Aorta (tissue), 5 donors: ENCODE measurements at regions not wholly inside any gene's neighbourhood (a gene's known extent, or its start where the extent isn't known, plus 50 kb on each side); places are given as distances from the start of the nearest gene placed in this dataset.

ENCODE experiments used
- ATAC-seq: fragments of 200-7000 bp; cut with Tn5 transposase; one replicate; pipeline ENCODE4 v1.9.1; 2022; ENCODE audit warnings: moderate library complexity; ENCODE audit not compliant: low FRiP score
- DNase-seq, 2 donors: peaks; one replicate each; pipeline ENCODE4 v3.0.0-alpha.2; 2020
- H3K27ac ChIP-seq, 2 donors: one replicate each; pipeline ENCODE4 v1.5.1; 2013; ENCODE audit warnings: low read length in 2 of 2, mild to moderate bottlenecking in 2 of 2, moderate library complexity in 2 of 2, control low read depth in 1 of 2, inconsistent platforms in 1 of 2, low read depth in 1 of 2
- H3K27me3 ChIP-seq, 2 donors: one replicate each; pipeline ENCODE4 v1.6.1; 2013; ENCODE audit warnings: control low read depth in 1 of 2, low read length in 1 of 2, mild to moderate bottlenecking in 1 of 2, moderate library complexity in 1 of 2; ENCODE audit not compliant: insufficient read depth in 2 of 2, control insufficient read depth in 1 of 2
- H3K36me3 ChIP-seq, 2 donors: one replicate each; pipeline ENCODE4 v1.6.1; 2013; ENCODE audit warnings: control low read depth in 1 of 2, low read length in 1 of 2, mild to moderate bottlenecking in 1 of 2; ENCODE audit not compliant: insufficient read depth in 2 of 2, control insufficient read depth in 1 of 2
- H3K4me1 ChIP-seq, 2 donors: one replicate each; pipeline ENCODE4 v1.6.1; 2013; ENCODE audit warnings: low read length in 2 of 2, control low read depth in 1 of 2, mild to moderate bottlenecking in 1 of 2, moderate library complexity in 1 of 2; ENCODE audit not compliant: insufficient read depth in 2 of 2, control insufficient read depth in 1 of 2
- H3K4me3 ChIP-seq, 2 donors: one replicate each; pipeline ENCODE4 v1.5.1; 2013; ENCODE audit warnings: low read length in 2 of 2, control low read depth in 1 of 2, mild to moderate bottlenecking in 1 of 2
- H3K9me3 ChIP-seq: one replicate; pipeline ENCODE4 v1.6.1; 2013; ENCODE audit warnings: mild to moderate bottlenecking, low read length; ENCODE audit not compliant: control insufficient read depth
- WGBS, 2 donors: extraction: QIAGEN DNeasy Blood & Tissue Kit; methylation state at CpG; one replicate each; pipeline ENCODE4 v1.1.7; 2013; 5-methylcytosine and 5-hydroxymethylcytosine counted together
- intact Hi-C, 2 donors: fragments of 100-400 bp; cut with DNase I; formaldehyde crosslinking; loops; one replicate each; pipeline versions ENCODE4 v1.14.2 to v1.15.0; 2022
- donor health status: healthy with polysubstance abuse.
- donor health status: Bipolar disorder and iron deficiency.
- donor health status: DM: no; HTN: no; CAD: no.
- donor health status: DM: no; HTN: no; CAD: no.
- donor health status: DM: yes; HTN: yes; CAD: no.

GRCh38 chr18:2448565-2449151 is 122.6 kb downstream of the METTL4 start:
- no peak overlapping the region for H3K4me3 ChIP-seq
- DNase-seq: no peak
- H3K27ac ChIP-seq: no peak overlapping the region
- no peak for ATAC-seq
- intact Hi-C loops: no loop called here
- WGBS, 2 donors: 53 to 55% methylated on average over 2 of the region's 2 CpGs
- no peaks in the 10 kb centered on the region for H3K4me1 ChIP-seq
- H3K36me3 ChIP-seq: no peaks in the 10 kb centered on the region
- no peaks in the 10 kb centered on the region for H3K9me3 ChIP-seq
- no peaks in the 10 kb centered on the region for H3K27me3 ChIP-seq

- H3K9me3 ChIP-seq: peaks cover 1% of the 10 kb centered on the region
- no peak overlapping the region for H3K27ac ChIP-seq
- intact Hi-C loops: no loop called here
- no peak overlapping the region for H3K4me3 ChIP-seq
- 91 to 93% methylated on average over 1 of the region's 1 CpG for WGBS, 2 donors
- H3K27me3 ChIP-seq: no peaks in the 10 kb centered on the region
- no peak for DNase-seq
- H3K36me3 ChIP-seq: no peaks in the 10 kb centered on the region
- no peak for ATAC-seq
- no peaks in the 10 kb centered on the region for H3K4me1 ChIP-seq
These were observed 119.7 kb downstream of the METTL4 start for GRCh38 chr18:2451556-2451955.

GRCh38 chr18:2459886-2460285 is 111.4 kb downstream of the METTL4 start:
- intact Hi-C loops: no loop called here
- 84 to 90% methylated on average over 2 of the region's 2 CpGs for WGBS, 2 donors

GRCh38 chr18:2466978-2467377 is 104.3 kb downstream of the METTL4 start:
- DNase-seq (no peak), ATAC-seq (no peak)
- Histone ChIP-seq H3K27ac (no peak overlapping the region), H3K9me3 (peaks cover 1% of the 10 kb centered on the region), H3K36me3 (no peaks in the 10 kb centered on the region), H3K27me3 (peaks cover 0 to 3% of the 10 kb centered on the region in 2 donors), H3K4me1 (no peaks in the 10 kb centered on the region), H3K4me3 (no peak overlapping the region)
- intact Hi-C loops: no loop called here
- 81 to 82% methylated on average over 1 of the region's 1 CpG for WGBS, 2 donors

More at GRCh38 chr18:2459886-2460285, 111.4 kb downstream of the METTL4 start:
- Histone ChIP-seq H3K4me1 (no peaks in the 10 kb centered on the region), H3K36me3 (no peaks in the 10 kb centered on the region), H3K4me3 (no peak overlapping the region), H3K27me3 (no peaks in the 10 kb centered on the region), H3K9me3 (peaks cover 3% of the 10 kb centered on the region), H3K27ac (no peak overlapping the region)
- DNase-seq: no peak
- no peak for ATAC-seq

GRCh38 chr18:2468051-2468450 is 103.3 kb downstream of the METTL4 start:
- H3K4me3 ChIP-seq: no peak overlapping the region
- WGBS, 2 donors: 56 to 57% methylated on average over 1 of the region's 1 CpG
- H3K9me3 ChIP-seq: peaks cover 1% of the 10 kb centered on the region
- no peak for DNase-seq
- ATAC-seq: no peak
- H3K36me3 ChIP-seq: no peaks in the 10 kb centered on the region
- intact Hi-C loops: no loop called here
- H3K4me1 ChIP-seq: no peaks in the 10 kb centered on the region
- H3K27me3 ChIP-seq: peaks cover 0 to 3% of the 10 kb centered on the region in 2 donors
- no peak overlapping the region for H3K27ac ChIP-seq

- H3K27ac ChIP-seq: no peak overlapping the region
- H3K9me3 ChIP-seq: no peaks in the 10 kb centered on the region
- 79 to 88% methylated on average over 2 of the region's 2 CpGs for WGBS, 2 donors
- intact Hi-C loops: no loop called here
- DNase-seq (no peak), ATAC-seq (no peak)
- H3K36me3 ChIP-seq: no peaks in the 10 kb centered on the region
- H3K4me1 ChIP-seq: no peaks in the 10 kb centered on the region
- no peak overlapping the region for H3K4me3 ChIP-seq
- H3K27me3 ChIP-seq: peaks cover 0 to 1% of the 10 kb centered on the region in 2 donors
These were observed 99.8 kb downstream of the METTL4 start for GRCh38 chr18:2471523-2471922.

GRCh38 chr18:2478662-2479061 is 92.6 kb downstream of the METTL4 start:
- no peak for DNase-seq
- Histone ChIP-seq H3K27ac (no peak overlapping the region), H3K4me1 (no peaks in the 10 kb centered on the region), H3K27me3 (no peaks in the 10 kb centered on the region), H3K9me3 (no peaks in the 10 kb centered on the region), H3K36me3 (no peaks in the 10 kb centered on the region), H3K4me3 (no peak overlapping the region)
- WGBS, 2 donors: 57 to 67% methylated on average over 1 of the region's 1 CpG
- intact Hi-C loops: no loop called here
- no peak for ATAC-seq

GRCh38 chr18:2480536-2480935 is 90.8 kb downstream of the METTL4 start:
- Histone ChIP-seq H3K27me3 (no peaks in the 10 kb centered on the region), H3K9me3 (no peaks in the 10 kb centered on the region), H3K4me1 (no peaks in the 10 kb centered on the region), H3K4me3 (no peak overlapping the region), H3K36me3 (no peaks in the 10 kb centered on the region), H3K27ac (no peak overlapping the region)
- WGBS, 2 donors: 56 to 66% methylated on average over 2 of the region's 2 CpGs
- ATAC-seq: no peak
- intact Hi-C loops: no loop called here
- DNase-seq: no peak

GRCh38 chr18:2482706-2483475 is 88.4 kb downstream of the METTL4 start:
- Histone ChIP-seq H3K4me1 (no peaks in the 10 kb centered on the region), H3K36me3 (no peaks in the 10 kb centered on the region), H3K27ac (no peak overlapping the region), H3K9me3 (no peaks in the 10 kb centered on the region), H3K4me3 (no peak overlapping the region), H3K27me3 (no peaks in the 10 kb centered on the region)
- intact Hi-C loops: no loop called here
- DNase-seq (no peak), ATAC-seq (no peak)
- 80 to 91% methylated on average over 2 of the region's 2 CpGs for WGBS, 2 donors
